ENCODE measurements at regions not wholly inside any gene's neighbourhood (a gene's known extent, or its start where the extent isn't known, plus 50 kb on each side); places are given as distances from the start of the nearest gene placed in this dataset.
A peak's percentile ranks its signal among the peaks of the same experiment; 100 is the strongest.
"Not testable (repeated sequence)": the region's sequence is repeated elsewhere in the genome, so short reads cannot be mapped to it uniquely, and the experiment has no call there.

DNA sequence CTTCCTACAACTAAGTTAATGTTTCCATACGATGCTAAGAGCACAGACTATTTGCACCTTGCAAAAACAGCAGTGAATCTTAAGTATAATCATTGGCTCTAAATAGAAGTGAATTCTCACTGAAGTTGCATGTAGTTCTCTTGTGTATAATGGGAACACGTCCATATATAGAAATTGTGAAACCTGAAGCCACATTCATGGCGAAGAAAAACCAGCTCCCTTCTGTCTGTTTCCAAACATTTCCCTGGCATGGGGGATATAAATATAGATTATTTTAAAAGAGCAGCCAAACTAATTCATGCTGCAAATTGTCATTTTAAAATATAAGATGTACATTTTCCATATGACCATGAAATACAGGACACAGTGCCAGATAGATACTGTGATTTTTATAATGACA is 71.1 kb downstream of the TRAM1L1 start:
- DNase-seq, result no peak

DNA sequence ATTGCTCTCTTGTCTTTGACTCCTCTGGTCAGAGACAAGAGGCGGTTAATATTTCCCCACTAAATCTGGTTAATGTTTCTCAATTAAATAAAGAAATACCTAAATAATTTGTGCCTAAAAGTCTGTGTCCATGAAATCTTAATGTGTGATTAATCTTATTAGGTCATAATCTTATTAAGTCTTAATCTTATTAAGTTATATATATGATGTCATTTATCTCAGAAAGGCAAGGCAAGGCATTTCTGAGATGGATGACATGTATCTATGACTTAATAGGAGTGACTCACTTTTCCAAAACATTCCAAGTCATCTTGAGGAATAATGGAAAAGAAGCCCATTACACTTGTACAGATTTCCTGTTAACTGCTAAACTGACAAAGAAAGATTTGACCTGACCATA is 74.7 kb downstream of the TRAM1L1 start:
- no peak for DNase-seq

DNA sequence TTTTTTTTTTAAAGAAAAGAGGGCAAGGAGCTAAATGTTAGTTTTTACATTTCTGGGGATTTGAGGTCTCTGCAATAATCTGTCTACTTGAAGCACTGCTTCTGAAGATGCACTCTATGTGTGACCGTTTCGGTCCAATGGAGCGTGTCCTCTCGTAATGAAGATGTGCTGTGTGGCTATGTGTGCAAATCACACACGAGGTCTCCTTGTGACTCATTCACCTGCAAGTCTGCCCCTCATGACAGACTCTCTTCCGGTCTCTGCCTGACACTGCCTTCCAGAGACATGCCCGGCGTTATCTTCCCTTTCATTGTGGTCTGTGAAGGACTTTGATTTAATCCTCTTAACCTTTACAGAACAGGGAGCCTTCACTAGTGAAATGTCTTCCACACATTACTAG is 84.3 kb downstream of the TRAM1L1 start:
- DNase-seq, result no peak

DNA sequence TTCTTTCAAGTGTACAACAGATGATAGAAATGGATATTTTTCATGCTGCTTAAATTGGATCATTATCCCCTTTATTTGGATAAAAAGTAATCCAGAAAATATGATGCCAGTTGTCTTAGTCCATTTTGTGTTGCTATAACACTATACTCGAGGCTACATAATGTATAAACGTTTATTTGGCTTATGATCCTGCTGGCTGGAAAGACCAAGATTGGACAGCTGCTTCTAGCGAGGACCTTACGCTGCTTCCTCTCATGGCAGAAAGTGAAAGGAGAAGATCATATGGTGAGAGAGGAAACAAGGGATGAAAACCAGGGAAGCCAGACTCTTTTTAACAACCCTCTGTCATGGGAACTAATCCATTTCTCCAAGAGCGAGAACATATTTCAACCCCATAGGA is 102.7 kb downstream of the TRAM1L1 start:
- no peak for DNase-seq

DNA sequence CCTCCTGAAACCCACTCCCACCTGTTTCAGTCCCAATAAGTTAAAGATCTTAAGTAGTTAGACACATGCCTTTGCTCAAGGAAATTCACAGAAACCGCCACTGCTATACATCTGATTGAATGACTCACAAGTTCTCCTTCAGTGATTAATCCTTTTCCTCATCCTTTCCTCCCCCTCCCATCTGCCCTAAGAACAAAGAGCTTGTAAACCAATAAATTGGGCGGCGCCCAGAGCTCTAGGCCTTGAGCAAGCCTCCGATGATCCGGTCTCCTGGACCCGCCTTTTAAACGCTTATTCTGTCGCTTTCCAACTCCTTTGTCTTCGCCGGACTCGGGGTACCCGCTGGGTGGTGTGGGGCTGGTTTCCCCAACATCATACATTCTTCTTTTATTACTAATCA is 104.9 kb downstream of the TRAM1L1 start:
- DNase-seq, result not testable (repeated sequence)

DNA sequence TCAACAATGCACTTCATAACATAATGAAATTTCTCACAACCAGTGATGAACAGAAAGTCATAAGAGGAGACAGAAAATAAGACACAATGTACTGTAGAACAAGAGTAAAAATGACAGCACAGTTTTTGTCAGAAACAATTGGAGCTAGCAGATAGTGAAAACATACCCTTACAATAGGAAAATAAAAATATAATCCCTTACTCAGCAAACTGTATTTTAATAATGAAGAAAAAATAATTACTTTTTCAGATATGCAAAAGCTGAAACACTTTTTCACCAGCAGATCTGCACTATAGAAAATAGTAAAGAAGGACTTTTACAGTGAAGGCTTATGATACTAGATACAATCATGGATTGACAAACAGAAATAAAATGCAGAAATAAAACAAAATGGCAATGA is 126.3 kb downstream of the TRAM1L1 start:
- DNase-seq, result no peak

DNA sequence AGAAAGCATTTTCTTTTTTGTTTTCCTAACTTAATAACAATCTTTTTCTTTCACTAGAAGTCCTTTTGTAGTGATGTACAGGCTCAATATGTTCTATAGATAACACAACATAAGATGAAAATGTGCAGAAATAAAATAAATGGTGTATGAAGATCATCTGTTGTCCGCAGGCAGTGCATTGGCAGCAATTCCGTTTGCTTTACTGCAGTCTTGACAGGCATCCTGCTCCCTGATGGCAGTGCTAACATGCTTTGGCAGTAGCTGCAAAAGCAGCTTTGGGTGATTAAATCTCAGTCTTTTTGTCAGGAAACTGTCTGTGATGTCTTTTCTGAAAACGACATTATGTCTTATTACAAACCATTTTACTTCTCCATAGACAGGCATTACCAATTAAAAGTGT is 131.4 kb downstream of the TRAM1L1 start:
- no peak for DNase-seq

DNA sequence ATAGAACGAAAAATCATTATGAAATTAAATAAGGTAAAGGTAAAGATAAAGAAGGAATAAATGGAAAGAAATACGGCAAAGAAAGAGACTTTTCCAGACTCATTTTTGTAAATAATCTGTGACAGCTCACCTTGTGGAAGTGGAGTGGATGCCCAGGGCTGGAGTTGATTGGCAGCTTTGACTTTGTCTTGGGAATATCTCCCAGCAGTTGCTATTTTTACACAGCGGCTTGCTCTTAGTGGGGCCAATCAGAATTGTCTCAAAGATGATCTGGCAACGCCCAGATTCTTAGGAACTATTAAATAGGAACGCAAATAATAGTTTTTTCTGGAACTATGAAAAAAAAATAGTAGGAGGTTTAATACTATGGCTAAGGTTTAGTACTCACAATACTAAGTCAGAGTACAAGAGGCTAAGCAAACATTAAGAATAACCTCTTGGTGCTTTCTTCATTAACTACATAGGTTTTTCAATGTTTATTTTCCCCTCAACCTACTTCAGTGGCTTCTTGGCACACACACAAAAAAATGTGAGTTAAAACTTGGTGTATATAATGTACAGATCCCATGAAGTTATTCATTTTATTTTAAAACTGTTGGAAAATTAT is 132.7 kb downstream of the TRAM1L1 start:
- DNase-seq, result no peak

DNA sequence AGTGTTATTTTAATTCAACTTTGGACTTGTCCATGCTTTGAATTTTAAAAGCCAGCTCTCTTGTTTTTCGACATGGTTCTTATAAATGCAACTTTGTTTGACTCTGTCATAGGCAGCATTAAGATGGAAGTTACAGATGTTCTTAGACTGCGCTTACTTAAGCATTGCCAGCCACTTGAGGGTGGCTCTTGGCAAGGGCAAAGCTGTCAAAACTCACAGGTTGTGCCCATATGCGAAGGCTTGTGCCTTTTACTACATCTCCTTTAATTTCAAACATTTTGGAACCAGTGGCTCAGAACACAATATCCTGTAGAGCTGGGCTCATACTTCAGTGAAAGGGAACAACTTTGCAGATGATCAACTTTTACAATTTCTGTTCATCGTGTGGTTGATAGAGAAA is 135.5 kb downstream of the TRAM1L1 start:
- DNase-seq, result no peak

DNA sequence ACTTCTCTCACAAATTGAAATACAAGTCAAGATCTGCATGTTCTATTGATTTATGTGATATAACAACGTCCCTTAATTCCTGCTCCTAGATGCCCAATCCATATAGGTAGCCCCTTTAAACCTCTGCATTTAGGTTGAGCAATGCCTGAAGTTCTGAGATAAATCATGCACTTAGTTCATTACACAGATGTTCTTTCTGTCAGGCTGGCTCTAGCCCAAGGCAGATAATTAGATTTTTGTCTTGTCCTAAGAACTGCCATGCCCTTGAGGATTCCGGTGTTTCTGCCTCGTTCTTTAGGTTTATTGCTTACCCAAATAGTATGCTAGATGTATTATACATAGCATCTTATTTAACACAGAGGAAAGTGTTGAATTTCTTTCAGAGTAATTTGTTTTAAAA is 143.1 kb downstream of the TRAM1L1 start:
- DNase-seq, result no peak

DNA sequence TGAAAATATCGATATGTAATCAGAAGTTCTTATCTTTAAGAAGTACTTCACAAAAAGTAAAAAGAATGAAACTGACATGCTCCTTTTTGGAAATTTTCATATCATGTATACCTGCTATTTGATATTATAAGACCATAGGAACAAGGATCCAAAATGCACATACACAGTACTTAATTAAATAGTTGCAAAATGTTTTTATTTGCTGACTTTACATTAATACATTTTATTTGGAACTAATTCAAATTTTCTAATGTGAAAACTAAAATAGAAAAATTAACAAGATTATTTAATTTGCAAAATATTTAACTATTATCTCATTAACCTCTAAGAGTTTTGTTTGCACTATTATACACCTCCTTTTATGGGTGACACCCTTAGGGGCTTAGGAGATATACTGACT is 155.0 kb downstream of the TRAM1L1 start:
- DNase-seq, result no peak

DNA sequence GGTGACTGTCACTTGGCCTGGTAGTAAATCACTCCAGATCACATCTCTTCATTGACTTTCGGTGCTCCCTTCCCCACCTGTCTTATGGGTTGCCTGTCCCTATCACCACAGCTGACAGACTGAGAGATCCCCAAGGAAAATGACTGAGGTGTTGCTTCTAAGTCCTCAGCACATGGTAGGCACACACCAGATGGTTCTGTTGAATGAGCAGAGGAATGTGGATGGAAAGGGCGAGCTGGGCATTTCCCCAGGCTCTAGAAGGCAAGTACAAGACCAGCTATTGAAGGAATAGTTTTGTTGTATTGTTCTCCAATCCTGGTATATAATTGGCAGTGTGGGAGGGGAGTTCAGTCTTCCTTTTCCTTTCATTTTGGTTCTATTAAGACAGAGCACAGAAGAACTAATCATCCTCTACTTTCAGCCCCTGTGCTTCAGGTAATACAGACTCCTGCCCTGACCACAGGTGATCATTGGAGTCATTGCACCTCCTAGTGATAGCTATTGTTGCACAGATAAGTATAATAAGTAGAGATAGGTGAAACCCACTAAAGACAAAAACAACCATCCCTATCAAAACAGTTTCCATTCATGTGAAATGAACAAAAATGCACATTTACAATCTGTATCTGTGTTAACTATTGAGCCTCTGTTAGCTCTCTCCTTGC is 158.6 kb downstream of the TRAM1L1 start:
- DNase-seq, result no peak

DNA sequence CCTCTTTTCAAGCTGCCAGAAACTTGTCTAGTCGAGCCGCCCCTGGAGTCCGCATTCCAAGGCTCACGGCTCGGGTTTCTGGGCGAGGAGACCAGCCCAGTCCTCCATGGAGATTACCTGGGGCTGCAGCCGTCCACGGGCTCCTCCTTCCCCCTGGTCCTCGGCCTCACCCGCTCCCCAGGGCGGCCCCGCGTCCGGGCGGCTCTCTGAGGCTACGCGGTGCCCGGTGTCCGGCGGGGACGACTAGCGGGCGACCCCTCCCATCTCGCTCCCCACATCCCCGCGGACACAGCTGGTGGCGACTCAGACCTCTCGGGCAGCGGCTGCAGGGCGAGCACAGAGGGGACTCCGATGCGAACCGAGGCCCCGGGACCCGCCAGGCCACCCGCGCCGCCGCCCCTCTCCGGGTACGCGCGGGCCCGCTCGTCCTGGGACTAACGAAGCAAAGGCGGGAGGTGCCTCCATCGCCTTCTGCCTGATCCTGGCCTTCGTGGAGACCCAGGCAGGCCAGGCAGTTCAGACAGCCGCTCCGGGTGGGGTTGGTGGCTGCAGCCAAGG is 159.4 kb downstream of the TRAM1L1 start:
- DNase-seq, result no peak

DNA sequence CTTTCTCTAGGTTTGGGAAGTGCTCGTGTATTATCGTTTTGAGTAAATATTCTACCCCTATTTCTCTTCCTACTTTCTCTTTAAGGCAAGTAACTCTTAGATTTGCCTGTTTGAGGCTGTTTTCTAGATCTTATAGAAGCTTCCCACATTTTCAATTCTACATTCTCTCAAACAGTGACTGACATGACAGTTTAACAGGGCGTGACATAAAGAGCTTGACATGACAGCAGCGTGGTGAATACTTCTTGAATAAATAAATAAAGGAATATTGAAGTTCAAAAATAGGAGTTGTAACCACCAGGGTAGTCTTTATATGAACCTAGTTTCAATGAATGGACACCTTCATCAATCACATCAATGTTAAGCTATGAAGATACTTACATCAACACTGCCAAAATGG is 162.0 kb downstream of the TRAM1L1 start:
- no peak for DNase-seq

DNA sequence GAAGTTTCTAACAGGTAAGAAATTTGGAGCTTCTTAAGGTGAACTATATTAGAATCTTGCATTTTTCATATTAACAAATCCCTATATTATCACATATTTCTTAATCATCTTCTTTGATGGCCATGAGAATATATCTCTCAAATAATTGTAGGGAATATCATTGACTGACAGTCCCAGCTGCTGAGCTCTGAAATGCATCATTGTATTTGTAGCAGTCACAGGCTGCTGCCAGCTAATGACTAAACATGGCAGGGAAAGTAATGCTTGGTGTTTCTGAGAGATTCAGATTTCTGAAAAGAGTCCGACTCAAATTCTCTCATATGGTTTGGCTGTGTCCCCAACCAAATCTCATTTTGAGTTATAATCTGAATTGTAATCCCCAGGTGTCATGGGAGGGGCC is 171.9 kb downstream of the TRAM1L1 start:
- no peak for DNase-seq

DNA sequence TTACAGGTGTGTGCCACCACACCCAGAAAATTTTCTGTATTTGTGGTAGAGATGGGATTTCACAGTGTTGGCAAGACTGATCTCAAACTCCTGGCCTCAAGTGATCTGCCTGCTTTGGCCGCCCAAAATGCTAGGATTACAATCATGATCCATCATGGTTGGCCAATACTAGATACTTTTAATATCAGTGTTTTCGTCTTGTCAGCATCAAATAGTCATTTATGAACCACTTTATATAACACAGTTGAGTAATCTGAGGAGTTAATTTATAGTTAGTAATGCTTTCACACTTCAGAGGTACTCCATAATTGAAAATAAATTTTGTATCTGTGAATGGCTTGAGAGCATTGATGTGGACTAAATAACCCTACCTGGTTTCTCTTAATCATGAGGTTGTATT is 178.6 kb downstream of the TRAM1L1 start:
- no peak for DNase-seq

DNA sequence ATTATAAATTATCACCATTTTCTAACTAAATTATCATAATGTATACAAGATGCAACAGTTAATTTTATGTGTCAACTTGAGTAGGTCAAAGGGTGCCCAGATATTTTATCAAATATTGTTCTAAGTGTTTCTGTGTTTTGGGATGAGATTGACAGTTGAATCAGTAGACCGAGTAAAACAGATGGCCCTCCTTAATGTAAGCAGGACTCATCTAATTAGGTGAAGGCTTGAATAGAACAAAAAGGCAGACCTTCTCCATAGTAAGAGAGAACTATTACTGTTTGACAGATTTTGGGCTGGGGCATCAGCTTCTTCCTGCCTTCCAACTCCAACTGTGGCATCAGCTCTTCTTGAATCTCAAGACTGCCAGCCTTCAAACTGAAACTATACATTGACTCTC is 185.8 kb downstream of the TRAM1L1 start:
- DNase-seq, result no peak

DNA sequence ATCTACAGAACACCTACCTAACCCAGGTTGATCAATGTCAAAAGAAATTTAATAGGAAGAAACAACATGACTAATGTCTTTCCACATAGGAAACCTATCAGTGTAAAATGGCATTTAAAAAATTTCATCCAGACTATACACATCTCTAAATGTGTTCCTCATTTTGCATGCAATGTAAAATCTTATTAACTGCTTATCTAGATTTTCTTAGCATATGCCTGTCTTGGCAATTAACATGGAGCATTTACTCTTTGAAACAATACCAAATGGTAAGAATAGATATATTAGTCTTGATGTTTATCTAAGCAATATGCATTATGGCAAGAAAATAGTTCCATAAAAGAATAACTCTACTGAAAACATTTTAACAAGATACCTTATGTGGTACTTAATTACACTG is 199.8 kb downstream of the TRAM1L1 start:
- DNase-seq, result no peak

DNA sequence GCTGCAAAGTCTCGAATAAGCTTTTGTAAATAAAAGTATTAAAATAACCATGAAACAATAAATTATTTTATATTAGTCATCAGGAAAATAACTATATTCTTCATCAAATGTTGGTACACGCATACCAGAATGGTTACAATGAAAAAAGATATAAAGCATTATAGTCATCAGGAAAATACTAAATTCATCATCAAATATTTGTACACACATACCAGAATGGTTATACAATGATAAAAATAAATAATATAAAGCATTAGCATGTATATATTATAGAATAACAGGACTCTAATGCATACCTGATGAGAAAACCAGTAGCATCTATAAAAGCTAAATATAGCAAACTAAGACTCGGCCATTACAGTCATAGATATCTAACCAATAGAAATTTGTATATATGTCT is 202.9 kb downstream of the TRAM1L1 start:
- DNase-seq, result no peak

DNA sequence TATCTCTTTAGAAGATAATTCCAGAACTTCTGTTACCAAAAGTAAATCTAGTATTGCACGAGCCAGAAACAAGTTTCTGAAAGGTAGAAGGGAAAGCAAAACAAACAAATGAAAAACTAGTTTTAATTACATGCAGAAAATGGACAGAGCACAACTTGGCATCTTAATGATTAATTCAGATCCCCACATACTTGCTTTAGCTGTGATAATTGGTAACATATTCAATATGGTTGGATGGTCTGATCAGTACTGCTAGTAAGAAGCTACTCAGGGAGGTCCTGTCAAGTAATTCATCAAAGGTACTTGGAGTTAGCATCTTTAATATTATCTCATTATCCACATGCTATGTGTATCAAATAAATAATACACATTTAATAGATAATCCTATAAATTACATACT is 204.3 kb downstream of the TRAM1L1 start:
- no peak for DNase-seq

DNA sequence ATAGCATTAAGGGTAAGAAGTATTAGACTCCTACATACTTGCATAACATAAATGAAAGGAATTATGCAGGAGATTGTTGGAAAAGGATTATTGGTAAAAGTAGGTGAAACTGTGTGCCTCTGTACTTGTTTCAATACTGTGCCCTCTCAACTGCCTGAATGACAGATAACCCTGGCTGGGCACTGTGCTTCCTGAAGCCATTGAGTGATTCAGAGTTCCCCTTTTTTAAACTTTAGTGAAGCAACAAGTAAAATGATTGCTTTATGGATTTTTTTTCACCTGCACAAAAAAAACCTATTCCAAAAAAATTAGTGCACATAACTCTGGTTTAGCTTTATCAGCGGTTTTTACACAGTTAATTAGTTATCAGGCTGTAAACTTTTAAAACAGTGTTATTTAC is 204.8 kb downstream of the TRAM1L1 start:
- DNase-seq, result peak; percentile 1 to 2

DNA sequence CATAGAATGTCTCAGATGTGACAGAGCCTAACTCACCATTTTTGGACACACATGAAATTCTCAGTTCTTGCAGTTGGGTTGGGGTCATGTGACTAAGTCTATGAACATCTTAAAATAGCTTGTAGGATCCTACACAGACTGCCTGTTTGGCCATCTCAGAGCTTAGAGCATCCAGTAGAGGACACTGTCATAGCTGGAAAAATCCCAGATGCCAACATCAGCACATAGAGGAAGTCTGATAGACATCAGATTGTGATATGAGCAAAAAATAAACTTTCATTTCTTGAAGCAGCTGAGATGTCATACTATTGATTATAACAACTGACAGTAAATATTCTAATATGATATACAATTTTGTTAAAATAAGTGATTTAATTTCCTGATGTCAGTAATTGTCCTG is 207.1 kb downstream of the TRAM1L1 start:
- DNase-seq, result no peak

DNA sequence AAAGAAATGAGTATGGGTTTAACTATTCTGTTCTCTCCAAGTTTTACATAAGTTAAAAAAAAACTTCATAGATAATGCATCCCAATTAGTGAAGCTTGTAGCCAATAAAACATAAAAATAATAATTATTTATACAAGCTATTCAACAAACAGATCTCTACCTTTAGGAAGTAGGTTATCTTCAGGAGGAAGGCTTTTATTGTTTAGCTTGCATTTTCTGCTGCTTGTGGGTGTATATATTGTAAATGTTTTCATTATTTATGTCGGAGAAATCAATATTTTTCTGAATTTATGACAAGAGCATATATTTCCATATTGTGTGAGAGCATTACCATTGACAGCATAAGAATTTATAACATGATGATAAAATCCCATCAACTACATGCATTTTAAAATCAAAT is 208.3 kb downstream of the TRAM1L1 start:
- no peak for DNase-seq

DNA sequence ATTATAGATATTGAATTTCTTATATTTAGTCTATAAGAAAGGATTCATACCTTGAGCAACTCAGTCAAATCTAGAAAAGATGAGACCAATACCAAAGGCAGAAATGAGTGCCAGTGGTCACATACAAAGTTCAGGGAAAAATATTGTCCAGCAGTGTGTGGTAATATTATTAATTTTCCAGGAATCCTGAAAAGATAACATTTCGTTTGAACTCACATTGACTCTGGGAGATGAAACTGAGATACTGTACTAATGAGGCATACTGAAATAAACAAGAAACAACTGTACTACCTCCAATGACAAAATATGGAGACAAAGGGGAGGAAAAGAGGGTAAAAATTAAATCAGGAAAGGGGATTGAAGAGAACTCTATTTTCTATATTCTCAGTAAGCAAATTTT is 212.4 kb downstream of the TRAM1L1 start:
- DNase-seq, result no peak

DNA sequence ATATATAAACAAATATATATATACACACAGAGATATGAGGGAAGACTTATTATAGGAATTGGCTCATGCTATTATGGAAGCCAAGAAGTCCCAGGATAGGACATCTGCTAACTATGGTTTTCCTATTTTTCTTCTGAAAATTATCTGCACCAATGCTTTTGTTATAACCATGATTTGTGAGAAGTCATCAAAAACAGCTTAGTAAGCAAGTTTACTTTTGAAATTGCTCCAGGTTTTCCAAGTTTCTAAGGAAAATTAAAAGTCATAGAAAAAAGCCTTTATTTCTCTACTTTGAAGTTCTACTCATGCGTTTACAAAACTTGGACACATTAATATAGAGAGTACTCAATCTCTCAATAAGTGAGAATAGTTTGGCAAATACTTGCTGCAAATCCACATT is 213.1 kb downstream of the TRAM1L1 start:
- no peak for DNase-seq

Measured in AML-193 (cell line).